H1 (cell line): ENCODE measurements at regions not wholly inside any gene's neighbourhood (a gene's known extent, or its start where the extent isn't known, plus 50 kb on each side); places are given as distances from the start of the nearest gene placed in this dataset.

ENCODE experiments used
- KDM1A ChIP-seq: fragments of 200-600, 300-600 bp; sonication (generic); IDR thresholded peaks from 2 replicates; pipeline ENCODE4 v1.7.1; 2016; ENCODE audit warnings: mild to moderate bottlenecking, low read length, borderline replicate concordance
- SAP30 ChIP-seq: fragments of 300-600 bp; sonication (generic); IDR thresholded peaks from 2 replicates; pipeline ENCODE4 v1.7.1; 2012; ENCODE audit warnings: low read length, moderate library complexity, mild to moderate bottlenecking, inconsistent platforms; ENCODE audit not compliant: insufficient read depth, insufficient replicate concordance
- SIX5 ChIP-seq: IDR thresholded peaks from 2 replicates; pipeline ENCODE4 v1.6.1; 2011; ENCODE audit warnings: mild to moderate bottlenecking, low read depth, low read length

DNA sequence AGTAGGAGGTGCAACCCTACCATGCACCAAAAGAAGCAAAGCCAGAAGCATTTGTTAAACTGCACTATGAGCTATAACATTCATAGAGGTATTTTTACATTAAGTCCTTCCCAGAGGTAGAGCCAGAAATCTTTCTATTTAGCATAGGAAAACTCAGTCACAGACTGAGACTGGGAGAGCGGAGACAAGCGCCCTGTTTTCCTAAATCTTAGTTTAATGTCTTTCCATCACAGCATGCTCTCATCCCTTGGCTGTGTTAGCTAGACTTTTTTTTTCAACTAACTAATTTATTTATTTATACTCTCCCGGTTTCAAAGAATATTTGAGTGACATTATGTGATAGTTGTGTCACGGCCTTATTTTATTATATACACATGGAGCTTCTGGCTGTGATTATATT, 304.1 kb downstream of the LMX1A start (continued):
- TF ChIP-seq SIX5: no peak
- TF ChIP-seq SAP30: no peak
- no peak for TF ChIP-seq KDM1A
- TF ChIP-seq, all 59 proteins: peak for 0
